A549 (cell line): ENCODE measurements at regions not wholly inside any gene's neighbourhood (a gene's known extent, or its start where the extent isn't known, plus 50 kb on each side); places are given as distances from the start of the nearest gene placed in this dataset.

ENCODE experiments used
- CTCF ChIP-seq: fragments of >200 bp; sonication (Bioruptor Twin); formaldehyde crosslinking; IDR thresholded peaks from 3 replicates; pipeline ENCODE4 v1.5.1; 2016
- EP300 ChIP-seq, 2 experiments: fragments of >200 bp; sonication (Bioruptor Twin); formaldehyde crosslinking; IDR thresholded peaks; 2 replicates in 1 of 2; 3 replicates in 1 of 2; pipeline ENCODE4 v1.6.1; 2016 to 2017
- HOXA7 ChIP-seq: fragments of 250-450 bp; sonication (Bioruptor Pico); IDR thresholded peaks from 2 replicates; pipeline ENCODE4 v1.5.0; 2020; ENCODE audit warnings: mild to moderate bottlenecking, moderate library complexity
- REST ChIP-seq: fragments of 200-600 bp; sonication (generic); IDR thresholded peaks from 2 replicates; pipeline ENCODE4 v1.6.1; 2016; ENCODE audit warnings: antibody characterized with exemption, mild to moderate bottlenecking, moderate library complexity

DNA sequence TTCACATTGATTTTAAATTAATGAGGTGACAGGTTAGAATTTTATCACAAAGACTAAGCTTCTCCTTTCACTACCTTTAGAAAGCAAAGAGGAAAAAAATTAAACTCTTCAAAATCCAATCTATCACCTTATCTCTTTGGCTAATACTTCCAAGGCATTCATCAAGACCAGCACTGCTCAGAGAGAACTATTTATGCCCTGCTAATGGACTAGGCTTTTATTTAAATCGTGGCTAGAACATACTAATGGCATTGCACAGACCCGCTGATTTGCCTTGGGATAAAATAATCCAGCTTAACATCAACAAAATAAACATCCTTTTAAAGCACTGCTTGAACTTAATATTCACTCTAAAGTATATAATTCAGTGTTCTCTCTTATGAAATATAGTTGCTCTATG, 880.4 kb downstream of the HACE1 start:
- TF ChIP-seq CTCF = no peak
- no peak for TF ChIP-seq HOXA7 (CRISPR knock-in tag)
- TF ChIP-seq REST = no peak
- no peak for TF ChIP-seq EP300 (IDR thresholded peaks at IDR 0.05)
